IPS-18c (cell line): ENCODE measurements at regions not wholly inside any gene's neighbourhood (a gene's known extent, or its start where the extent isn't known, plus 50 kb on each side); places are given as distances from the start of the nearest gene placed in this dataset.

Source experiments
- H3K4me3 ChIP-seq: 2 replicates; pipeline ENCODE4 v1.7.0; 2013; ENCODE audit warnings: low read depth, mild to moderate bottlenecking, low read length, moderate library complexity; ENCODE audit not compliant: insufficient read depth
- H3K9me3 ChIP-seq: one replicate; pipeline ENCODE4 v1.6.1; 2013; ENCODE audit warnings: mild to moderate bottlenecking, low read length, moderate library complexity; ENCODE audit not compliant: control insufficient read depth, insufficient read depth

DNA sequence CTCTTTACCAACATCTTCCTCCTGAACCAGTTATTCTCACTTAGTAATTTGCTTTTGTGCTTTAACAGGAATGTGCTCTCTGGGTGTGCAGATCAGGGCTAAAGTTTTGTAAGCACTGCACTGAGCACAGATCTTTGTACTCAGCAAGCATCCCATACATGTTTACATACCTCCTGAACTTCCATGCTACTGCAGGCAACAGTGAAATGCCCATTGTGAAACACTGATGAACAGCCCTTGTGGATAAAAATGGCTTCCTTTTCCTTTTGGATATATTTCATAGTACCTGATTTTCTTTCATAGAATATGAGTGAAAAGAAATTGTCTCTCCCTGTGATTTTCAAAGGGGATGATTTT lies 855.9 kb downstream of the MCTP2 start:
- H3K9me3 ChIP-seq = no peaks in the 10 kb centered on the region
- H3K4me3 ChIP-seq = no peak overlapping the region

GRCh38 chr15:95091444-95091843 lies 860.1 kb downstream of the MCTP2 start:
- no peak overlapping the region for H3K4me3 ChIP-seq
- H3K9me3 ChIP-seq = no peaks in the 10 kb centered on the region

DNA sequence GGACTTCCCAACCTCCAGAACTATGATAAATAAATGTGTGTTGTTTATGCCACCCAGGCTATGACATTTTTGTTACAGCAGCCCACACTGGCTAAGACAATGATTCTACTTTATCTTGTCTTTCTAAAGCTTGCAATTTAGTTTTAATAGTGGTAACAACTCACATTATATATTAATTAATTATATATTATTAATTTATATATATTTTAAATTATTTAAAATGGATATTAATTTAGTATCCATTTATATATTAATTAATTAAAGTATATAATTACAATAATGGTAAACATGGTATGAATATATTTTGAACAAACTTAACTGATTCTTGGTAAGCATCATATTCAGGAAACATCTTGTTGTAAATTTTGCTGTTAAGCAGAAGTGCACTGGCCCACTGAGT lies 863.9 kb downstream of the MCTP2 start:
- Histone ChIP-seq H3K9me3 (no peaks in the 10 kb centered on the region), H3K4me3 (no peak overlapping the region)

DNA sequence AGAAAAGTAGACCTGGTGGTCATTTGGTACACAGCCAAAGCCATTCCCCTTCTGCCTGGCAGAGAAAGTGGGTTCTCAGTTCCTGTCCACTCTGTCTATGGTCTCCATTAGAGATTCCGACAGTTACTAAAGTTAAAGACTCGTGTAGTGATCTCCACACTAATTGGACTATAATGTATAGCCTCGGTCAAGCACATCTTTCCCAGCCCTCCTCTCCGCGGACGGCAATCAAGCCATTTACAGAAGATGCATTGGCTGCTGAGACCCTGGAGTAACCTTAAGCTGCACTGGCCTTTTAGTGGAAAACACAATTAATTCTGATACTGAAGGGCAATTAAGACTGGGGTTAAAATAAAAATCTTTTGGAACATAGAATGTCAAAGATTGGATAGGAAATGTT lies 865.3 kb downstream of the MCTP2 start:
- H3K9me3 ChIP-seq = no peaks in the 10 kb centered on the region

DNA sequence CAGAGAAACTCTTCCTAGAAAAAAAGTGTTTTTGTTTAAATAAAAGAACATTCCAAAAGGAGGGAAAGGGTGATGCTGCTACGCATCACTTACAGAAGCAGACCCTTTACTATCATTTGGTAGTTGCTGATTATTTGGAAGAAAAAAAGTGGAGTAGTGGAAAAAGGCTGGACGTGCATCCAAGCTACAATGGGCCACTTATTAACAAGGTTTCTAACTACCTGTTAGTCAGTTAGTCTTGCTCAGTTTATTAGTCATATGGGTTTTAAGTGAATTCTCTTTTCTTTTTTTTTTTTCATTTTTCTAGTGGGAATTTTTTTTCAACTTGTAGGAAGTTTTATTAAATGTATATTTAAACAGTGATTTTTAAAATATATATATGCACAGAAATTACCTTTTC lies 866.0 kb downstream of the MCTP2 start:
- Histone ChIP-seq H3K9me3 (no peaks in the 10 kb centered on the region), H3K4me3 (no peak overlapping the region)

More for the DNA sequence above, 865.3 kb downstream of the MCTP2 start:
- H3K4me3 ChIP-seq = no peak overlapping the region

DNA sequence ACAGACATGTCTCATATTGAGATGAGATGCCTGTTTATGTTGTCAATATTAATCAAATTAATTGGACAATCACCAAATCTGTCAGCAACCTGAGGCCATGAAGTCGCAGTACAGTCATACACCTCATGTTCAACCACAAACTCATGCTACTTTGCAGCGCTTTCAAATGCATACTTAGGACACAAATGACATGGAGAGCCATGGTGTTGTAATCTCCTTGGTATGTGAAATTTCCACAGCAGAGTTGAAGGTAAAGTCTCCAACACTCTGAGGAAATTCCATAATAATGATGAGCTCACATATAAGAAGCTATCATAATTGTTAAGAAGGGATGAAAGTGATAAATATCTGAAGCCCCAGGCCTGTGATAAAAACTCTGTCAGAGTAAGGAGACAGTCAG lies 873.9 kb downstream of the MCTP2 start:
- H3K4me3 ChIP-seq = no peak overlapping the region
- H3K9me3 ChIP-seq = no peaks in the 10 kb centered on the region

GRCh38 chr15:95106801-95107200 lies 875.4 kb downstream of the MCTP2 start:
- Histone ChIP-seq H3K4me3 (no peak overlapping the region), H3K9me3 (no peaks in the 10 kb centered on the region)

GRCh38 chr15:95108673-95109072 lies 877.3 kb downstream of the MCTP2 start:
- Histone ChIP-seq H3K9me3 (no peaks in the 10 kb centered on the region), H3K4me3 (no peak overlapping the region)

- H3K4me3 ChIP-seq = no peak overlapping the region
- H3K9me3 ChIP-seq = no peaks in the 10 kb centered on the region
Measured at GRCh38 chr15:95111969-95112368, 880.6 kb downstream of the MCTP2 start.

DNA sequence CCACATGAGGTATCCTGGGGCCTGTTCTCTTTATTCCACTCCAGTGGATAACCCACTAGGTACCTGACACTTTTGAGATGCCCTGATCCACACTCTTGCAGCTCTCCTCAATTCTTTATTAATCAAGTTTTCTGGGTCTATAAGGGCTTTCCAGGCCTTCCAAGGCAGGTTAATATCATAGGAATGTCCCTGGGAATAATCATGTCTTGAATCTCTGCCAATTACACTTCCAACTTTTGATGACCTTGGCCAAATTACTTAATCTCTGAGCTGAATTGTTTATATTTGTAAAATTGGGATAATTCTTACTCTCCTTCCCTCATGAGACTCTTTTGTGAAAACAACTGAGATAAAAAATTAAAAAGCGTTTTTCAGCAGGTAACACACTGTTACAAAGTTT lies 881.7 kb downstream of the MCTP2 start:
- no peak overlapping the region for H3K4me3 ChIP-seq
- no peaks in the 10 kb centered on the region for H3K9me3 ChIP-seq

DNA sequence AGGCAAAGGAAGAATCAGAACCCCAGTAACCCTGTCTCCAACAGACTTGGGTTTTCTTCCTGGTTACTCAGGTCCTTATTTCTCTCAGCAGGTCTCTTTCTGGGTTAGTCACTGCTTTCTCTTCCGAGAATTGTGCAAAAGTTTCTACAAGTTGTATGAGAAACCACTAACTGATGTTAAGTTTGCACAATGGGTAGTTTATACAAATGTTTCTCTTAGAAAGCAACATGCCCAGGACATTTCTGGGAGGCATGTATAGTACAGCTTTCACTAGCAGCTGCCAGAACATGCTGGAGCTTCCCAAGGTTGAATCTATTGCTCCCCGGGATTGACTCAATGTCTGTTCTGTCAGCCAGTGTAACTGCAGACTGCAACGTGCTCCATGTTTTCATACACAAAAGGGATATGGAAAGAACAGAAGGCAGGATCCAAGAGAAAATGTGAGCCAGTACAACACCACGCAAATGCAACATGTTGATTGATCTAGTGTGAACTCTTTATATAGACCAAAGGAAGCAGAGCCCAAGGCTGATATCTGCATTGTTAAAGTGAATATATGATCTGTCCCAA lies 887.8 kb downstream of the MCTP2 start:
- Histone ChIP-seq H3K4me3 (no peak overlapping the region), H3K9me3 (no peaks in the 10 kb centered on the region)

DNA sequence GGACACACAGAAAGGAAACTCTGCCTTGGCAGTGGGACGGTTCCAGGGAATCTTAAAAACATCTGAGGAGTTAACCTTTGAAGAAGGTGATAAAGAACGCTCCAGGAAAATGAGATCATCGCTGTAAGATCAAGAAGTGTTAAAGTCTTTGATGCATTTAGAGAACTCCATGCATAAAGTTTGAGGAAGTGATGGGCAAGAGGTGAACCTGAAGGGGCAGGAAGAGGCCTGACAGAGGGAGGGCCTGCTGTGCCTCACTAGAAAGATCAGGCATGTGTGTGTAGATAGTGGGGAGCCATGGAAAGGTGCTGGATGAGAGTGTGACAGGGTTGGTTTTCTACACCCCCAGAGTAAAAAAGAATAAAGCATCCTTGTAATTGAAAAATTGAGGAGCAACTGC lies 889.2 kb downstream of the MCTP2 start:
- Histone ChIP-seq H3K9me3 (no peaks in the 10 kb centered on the region), H3K4me3 (no peak overlapping the region)

GRCh38 chr15:95121191-95121590 lies 889.8 kb downstream of the MCTP2 start:
- Histone ChIP-seq H3K4me3 (no peak overlapping the region), H3K9me3 (no peaks in the 10 kb centered on the region)

- H3K4me3 ChIP-seq = no peak overlapping the region
- H3K9me3 ChIP-seq = no peaks in the 10 kb centered on the region
Measured at GRCh38 chr15:95125803-95126202, 894.4 kb downstream of the MCTP2 start.

GRCh38 chr15:95127356-95127755 lies 896.0 kb downstream of the MCTP2 start:
- Histone ChIP-seq H3K4me3 (no peak overlapping the region), H3K9me3 (no peaks in the 10 kb centered on the region)

DNA sequence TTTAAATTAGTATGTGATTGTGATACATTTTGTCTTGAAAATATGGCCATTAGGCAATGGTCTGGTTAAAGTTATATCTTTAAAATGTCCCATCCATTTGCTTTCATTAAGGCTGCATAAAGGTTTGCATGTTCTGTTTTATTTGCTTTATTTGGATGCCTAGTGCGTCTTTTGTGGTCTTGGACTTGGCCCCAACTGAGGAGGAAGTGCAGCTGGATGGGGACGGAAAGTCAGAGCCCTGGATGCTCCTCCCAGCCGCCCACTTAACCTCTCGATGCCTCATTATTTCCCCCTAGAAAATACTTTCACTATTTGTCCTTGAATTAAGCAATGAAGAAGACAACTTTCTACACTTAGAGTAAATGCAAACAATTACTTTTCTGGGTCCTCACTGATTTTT lies 898.2 kb downstream of the MCTP2 start:
- no peaks in the 10 kb centered on the region for H3K9me3 ChIP-seq
- no peak overlapping the region for H3K4me3 ChIP-seq

DNA sequence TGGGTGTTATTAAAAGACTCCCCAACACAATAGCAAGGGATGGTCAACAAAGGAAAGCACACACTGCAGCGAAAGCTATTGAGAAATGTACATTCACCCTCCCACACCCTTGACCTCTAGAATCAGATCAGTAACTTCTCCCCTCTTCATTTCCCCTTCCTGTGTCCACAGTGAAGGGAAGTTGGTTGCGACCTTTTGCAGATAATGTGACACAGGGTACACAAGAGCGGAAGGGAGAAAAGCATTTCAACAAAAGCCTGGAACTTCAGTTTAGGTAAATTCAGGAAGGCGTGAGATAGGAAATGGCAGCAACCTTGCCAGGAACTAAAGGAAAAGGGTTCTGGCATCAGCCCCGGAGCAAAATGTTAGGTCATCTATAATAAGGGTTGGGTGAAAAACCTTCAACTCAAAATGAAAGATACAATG lies 899.8 kb downstream of the MCTP2 start:
- Histone ChIP-seq H3K4me3 (no peak overlapping the region), H3K9me3 (no peaks in the 10 kb centered on the region)

DNA sequence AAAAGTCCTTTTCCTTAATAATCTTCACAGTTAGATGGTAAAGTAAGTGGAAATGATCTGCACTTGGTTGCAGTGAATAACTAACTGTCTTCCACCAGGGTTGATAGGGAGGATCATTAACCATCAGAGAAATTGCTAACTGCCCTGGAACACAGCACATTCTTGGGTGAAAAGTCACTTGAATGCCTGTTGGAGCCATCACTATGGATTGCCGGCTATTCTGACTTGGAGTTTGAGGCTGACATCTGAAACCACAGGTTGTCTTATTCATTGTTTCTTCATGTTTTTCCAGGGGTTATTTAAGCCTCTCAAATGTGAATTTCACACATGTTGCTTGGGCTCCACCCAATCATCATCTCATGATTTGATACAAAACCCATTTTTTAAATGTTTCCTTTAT lies 901.4 kb downstream of the MCTP2 start:
- H3K4me3 ChIP-seq = no peak overlapping the region
- no peaks in the 10 kb centered on the region for H3K9me3 ChIP-seq

DNA sequence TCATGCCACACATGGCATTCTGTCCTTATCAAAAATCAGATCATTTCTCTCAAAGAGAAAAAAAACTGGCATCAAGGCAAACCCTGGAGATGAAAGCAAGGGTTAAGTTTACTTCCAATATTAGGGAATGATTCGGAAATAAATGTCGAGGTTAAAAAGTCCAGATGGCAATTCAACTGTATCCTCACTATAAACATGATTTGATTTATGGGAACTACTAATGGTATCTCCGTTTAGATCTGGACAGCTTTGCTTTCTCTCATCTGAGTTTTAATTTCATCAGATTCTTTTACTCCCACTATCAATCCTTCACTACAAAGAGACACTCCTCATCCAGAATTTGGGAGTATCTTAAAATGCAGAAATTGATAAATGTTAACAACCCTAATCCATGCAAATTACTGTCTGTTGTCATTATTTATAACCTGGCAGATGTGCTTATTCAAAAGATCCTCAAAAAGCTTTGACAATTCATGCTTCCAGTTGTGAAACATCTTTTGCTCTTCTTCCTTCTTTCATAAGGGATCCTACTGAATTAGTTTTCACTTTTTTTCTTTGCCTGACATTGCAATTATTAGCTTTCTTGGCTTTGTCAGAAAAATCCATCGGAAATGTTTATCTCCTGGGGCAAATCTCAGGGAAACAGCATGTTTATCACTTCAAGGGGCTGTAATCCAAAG lies 903.2 kb downstream of the MCTP2 start:
- H3K9me3 ChIP-seq = no peaks in the 10 kb centered on the region
- no peak overlapping the region for H3K4me3 ChIP-seq
